ENCODE measurements at regions not wholly inside any gene's neighbourhood (a gene's known extent, or its start where the extent isn't known, plus 50 kb on each side); places are given as distances from the start of the nearest gene placed in this dataset.

GRCh38 chr15:95377258-95377852 is 953.1 kb upstream of the NR2F2 start:
- DNase-seq (ENCODE audit: low read depth): no peak

GRCh38 chr15:95394186-95395067 is 936.1 kb upstream of the NR2F2 start:
- no peak for DNase-seq (ENCODE audit: low read depth)

GRCh38 chr15:95400428-95400827 is 930.1 kb upstream of the NR2F2 start:
- DNase-seq (ENCODE audit: low read depth): no peak

GRCh38 chr15:95401587-95401986 is 928.9 kb upstream of the NR2F2 start:
- DNase-seq (ENCODE audit: low read depth): no peak

GRCh38 chr15:95405447-95405846 is 925.1 kb upstream of the NR2F2 start:
- DNase-seq (ENCODE audit: low read depth): no peak

GRCh38 chr15:95407534-95407933 is 923.0 kb upstream of the NR2F2 start:
- DNase-seq (ENCODE audit: low read depth): no peak

GRCh38 chr15:95409211-95409610 is 921.3 kb upstream of the NR2F2 start:
- no peak for DNase-seq (ENCODE audit: low read depth)

GRCh38 chr15:95409626-95410310 is 920.7 kb upstream of the NR2F2 start:
- no peak for DNase-seq (ENCODE audit: low read depth)

GRCh38 chr15:95410757-95411156 is 919.7 kb upstream of the NR2F2 start:
- no peak for DNase-seq (ENCODE audit: low read depth)

- no peak for DNase-seq (ENCODE audit: low read depth)
Measured at GRCh38 chr15:95416576-95416975, 913.9 kb upstream of the NR2F2 start.

GRCh38 chr15:95417761-95418160 is 912.7 kb upstream of the NR2F2 start:
- no peak for DNase-seq (ENCODE audit: low read depth)

GRCh38 chr15:95422255-95422654 is 908.2 kb upstream of the NR2F2 start:
- no peak for DNase-seq (ENCODE audit: low read depth)

- no peak for DNase-seq (ENCODE audit: low read depth)
Measured at GRCh38 chr15:95425859-95426258, 904.6 kb upstream of the NR2F2 start.

- no peak for DNase-seq (ENCODE audit: low read depth)
Measured at GRCh38 chr15:95429345-95429744, 901.2 kb upstream of the NR2F2 start.

GRCh38 chr15:95431518-95431917 is 899.0 kb upstream of the NR2F2 start:
- DNase-seq (ENCODE audit: low read depth): no peak

- DNase-seq (ENCODE audit: low read depth): no peak
Measured at GRCh38 chr15:95432878-95433405, 897.6 kb upstream of the NR2F2 start.

GRCh38 chr15:95439922-95440376 is 890.6 kb upstream of the NR2F2 start:
- DNase-seq (ENCODE audit: low read depth): no peak

GRCh38 chr15:95440712-95441111 is 889.8 kb upstream of the NR2F2 start:
- no peak for DNase-seq (ENCODE audit: low read depth)

- DNase-seq (ENCODE audit: low read depth): no peak
Measured at GRCh38 chr15:95442107-95442719, 888.3 kb upstream of the NR2F2 start.

GRCh38 chr15:95444860-95445259 is 885.6 kb upstream of the NR2F2 start:
- DNase-seq (ENCODE audit: low read depth): no peak

GRCh38 chr15:95446854-95447253 is 883.6 kb upstream of the NR2F2 start:
- DNase-seq (ENCODE audit: low read depth): no peak

GRCh38 chr15:95447486-95447885 is 883.0 kb upstream of the NR2F2 start:
- DNase-seq (ENCODE audit: low read depth): no peak
